ENCODE measurements at regions not wholly inside any gene's neighbourhood (a gene's known extent, or its start where the extent isn't known, plus 50 kb on each side); places are given as distances from the start of the nearest gene placed in this dataset.
A peak's percentile ranks its signal among the peaks of the same experiment; 100 is the strongest.
"Not testable (repeated sequence)": the region's sequence is repeated elsewhere in the genome, so short reads cannot be mapped to it uniquely, and the experiment has no call there.

- intact Hi-C loops (cut with DNase I) = no loop called here
Observed at GRCh38 chr4:29336861-29337260, 1383.3 kb upstream of the PCDH7 start.

GRCh38 chr4:29372971-29373370, 1347.2 kb upstream of the PCDH7 start:
- Histone ChIP-seq H3K9ac (ENCODE audit: low read length in 3 of 3) (no peak overlapping the region), H3K27me3 (ENCODE audit: control insufficient read depth, insufficient read depth, low read length) (no peaks in the 10 kb centered on the region), H3K4me3 (ENCODE audit: low read length in 3 of 3) (no peak overlapping the region), H3K9me3 (ENCODE audit: control insufficient read depth in 2 of 3, insufficient read depth in 1 of 3, low read length in 3 of 3) (no peaks in the 10 kb centered on the region), H3K36me3 (ENCODE audit: control insufficient read depth in 2 of 3, insufficient read depth in 3 of 3, low read length in 3 of 3) (no peaks in the 10 kb centered on the region), H3K27ac (ENCODE audit: low read depth in 2 of 2, low read length in 2 of 2) (no peak overlapping the region), H3K4me1 (ENCODE audit: control insufficient read depth in 2 of 3, insufficient read depth in 2 of 3, low read depth in 1 of 3, low read length in 3 of 3) (no peaks in the 10 kb centered on the region)
- FAIRE-seq = no peak
- TF ChIP-seq CTCF (IDR thresholded peaks at IDR 0.05; ENCODE audit: borderline replicate concordance, extremely low read depth, insufficient read depth) = no peak
- DNase-seq = no peak
- intact Hi-C loops (cut with DNase I) = no loop called here

More at GRCh38 chr4:29336861-29337260, 1383.3 kb upstream of the PCDH7 start:
- Histone ChIP-seq H3K27me3 (ENCODE audit: control insufficient read depth, insufficient read depth, low read length) (no peaks in the 10 kb centered on the region), H3K4me3 (ENCODE audit: low read length in 3 of 3) (no peak overlapping the region), H3K36me3 (ENCODE audit: control insufficient read depth in 2 of 3, insufficient read depth in 3 of 3, low read length in 3 of 3) (no peaks in the 10 kb centered on the region), H3K27ac (ENCODE audit: low read depth in 2 of 2, low read length in 2 of 2) (no peak overlapping the region), H3K9me3 (ENCODE audit: control insufficient read depth in 2 of 3, insufficient read depth in 1 of 3, low read length in 3 of 3) (no peaks in the 10 kb centered on the region), H3K9ac (ENCODE audit: low read length in 3 of 3) (no peak overlapping the region), H3K4me1 (ENCODE audit: control insufficient read depth in 2 of 3, insufficient read depth in 2 of 3, low read depth in 1 of 3, low read length in 3 of 3) (no peaks in the 10 kb centered on the region)
- DNase-seq (peak in 1 of 5 donors; percentile 30), FAIRE-seq (no peak)
- TF ChIP-seq CTCF (IDR thresholded peaks at IDR 0.05; ENCODE audit: borderline replicate concordance, extremely low read depth, insufficient read depth) = no peak

- no peak overlapping the region for H3K4me3 ChIP-seq (ENCODE audit: low read length in 3 of 3)
- TF ChIP-seq CTCF (IDR thresholded peaks at IDR 0.05; ENCODE audit: borderline replicate concordance, extremely low read depth, insufficient read depth) = no peak
- no peaks in the 10 kb centered on the region for H3K9me3 ChIP-seq (ENCODE audit: control insufficient read depth in 2 of 3, insufficient read depth in 1 of 3, low read length in 3 of 3)
- no peaks in the 10 kb centered on the region for H3K4me1 ChIP-seq (ENCODE audit: control insufficient read depth in 2 of 3, insufficient read depth in 2 of 3, low read depth in 1 of 3, low read length in 3 of 3)
- intact Hi-C loops (cut with DNase I) = no loop called here
- FAIRE-seq = no peak
- no peaks in the 10 kb centered on the region for H3K27me3 ChIP-seq (ENCODE audit: control insufficient read depth, insufficient read depth, low read length)
- DNase-seq = no peak
- no peaks in the 10 kb centered on the region for H3K36me3 ChIP-seq (ENCODE audit: control insufficient read depth in 2 of 3, insufficient read depth in 3 of 3, low read length in 3 of 3)
- no peak overlapping the region for H3K27ac ChIP-seq (ENCODE audit: low read depth in 2 of 2, low read length in 2 of 2)
- H3K9ac ChIP-seq (ENCODE audit: low read length in 3 of 3) = no peak overlapping the region
Observed at GRCh38 chr4:29375716-29376115, 1344.5 kb upstream of the PCDH7 start.

- H3K4me1 ChIP-seq (ENCODE audit: control insufficient read depth in 2 of 3, insufficient read depth in 2 of 3, low read depth in 1 of 3, low read length in 3 of 3); H3K27ac ChIP-seq (ENCODE audit: low read depth in 2 of 2, low read length in 2 of 2); FAIRE-seq; H3K27me3 ChIP-seq (ENCODE audit: control insufficient read depth, insufficient read depth, low read length); H3K9me3 ChIP-seq (ENCODE audit: control insufficient read depth in 2 of 3, insufficient read depth in 1 of 3, low read length in 3 of 3); H3K4me3 ChIP-seq (ENCODE audit: low read length in 3 of 3); H3K36me3 ChIP-seq (ENCODE audit: control insufficient read depth in 2 of 3, insufficient read depth in 3 of 3, low read length in 3 of 3); intact Hi-C loops (cut with DNase I); H3K9ac ChIP-seq (ENCODE audit: low read length in 3 of 3): not testable (repeated sequence)
- peak in 1 of 5 donors; percentile 17 for DNase-seq
Observed at GRCh38 chr4:29378237-29378636, 1341.9 kb upstream of the PCDH7 start.
